Cardiac fibroblast (primary cell): ENCODE measurements at regions not wholly inside any gene's neighbourhood (a gene's known extent, or its start where the extent isn't known, plus 50 kb on each side); places are given as distances from the start of the nearest gene placed in this dataset.

Experiments
- DNase-seq, 2 donors: peaks; one replicate each; pipeline versions ENCODE4 v3.0.0 to v3.0.0-alpha.2; 2010; ENCODE audit warnings: low read depth in 2 of 2
- H3K4me3 ChIP-seq, 2 donors: replicated peaks in 1 of 2; 1 replicate in 1 of 2; 2 replicates in 1 of 2; pipeline ENCODE4 v1.5.1; 2011; ENCODE audit warnings: low read depth in 2 of 2, low read length in 2 of 2, mild to moderate bottlenecking in 2 of 2, moderate library complexity in 1 of 2
- TF ChIP-seq, protein P1 (sequence below): IDR thresholded peaks from one replicate; pipeline ENCODE4 v1.5.1; 2011; ENCODE audit warnings: low read depth, mild to moderate bottlenecking, low read length, inconsistent platforms

DNA sequence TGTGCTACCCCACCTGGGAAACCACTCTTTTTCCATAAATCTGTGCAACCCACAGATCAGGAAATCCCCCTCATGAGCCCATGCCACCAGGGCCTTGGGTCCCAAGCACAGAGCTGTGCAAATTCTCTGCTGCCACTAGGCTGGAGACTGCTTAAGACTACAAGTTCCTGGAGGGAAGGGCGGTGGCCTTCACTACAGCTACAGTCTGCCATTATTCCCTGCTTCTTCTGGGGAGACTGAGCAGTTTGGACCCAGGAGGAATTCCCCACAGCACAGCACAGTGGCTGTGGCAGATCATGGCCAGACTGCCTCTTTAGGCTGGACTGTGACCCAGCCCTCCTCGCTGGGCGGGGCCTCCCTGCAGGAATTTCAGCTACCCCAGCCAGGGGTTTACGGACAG, 89.7 kb upstream of the GRB10 start:
- TF ChIP-seq, protein P1, sequence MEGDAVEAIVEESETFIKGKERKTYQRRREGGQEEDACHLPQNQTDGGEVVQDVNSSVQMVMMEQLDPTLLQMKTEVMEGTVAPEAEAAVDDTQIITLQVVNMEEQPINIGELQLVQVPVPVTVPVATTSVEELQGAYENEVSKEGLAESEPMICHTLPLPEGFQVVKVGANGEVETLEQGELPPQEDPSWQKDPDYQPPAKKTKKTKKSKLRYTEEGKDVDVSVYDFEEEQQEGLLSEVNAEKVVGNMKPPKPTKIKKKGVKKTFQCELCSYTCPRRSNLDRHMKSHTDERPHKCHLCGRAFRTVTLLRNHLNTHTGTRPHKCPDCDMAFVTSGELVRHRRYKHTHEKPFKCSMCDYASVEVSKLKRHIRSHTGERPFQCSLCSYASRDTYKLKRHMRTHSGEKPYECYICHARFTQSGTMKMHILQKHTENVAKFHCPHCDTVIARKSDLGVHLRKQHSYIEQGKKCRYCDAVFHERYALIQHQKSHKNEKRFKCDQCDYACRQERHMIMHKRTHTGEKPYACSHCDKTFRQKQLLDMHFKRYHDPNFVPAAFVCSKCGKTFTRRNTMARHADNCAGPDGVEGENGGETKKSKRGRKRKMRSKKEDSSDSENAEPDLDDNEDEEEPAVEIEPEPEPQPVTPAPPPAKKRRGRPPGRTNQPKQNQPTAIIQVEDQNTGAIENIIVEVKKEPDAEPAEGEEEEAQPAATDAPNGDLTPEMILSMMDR, result no peak
- DNase-seq, result no peak
- no peak overlapping the region for H3K4me3 ChIP-seq

DNA sequence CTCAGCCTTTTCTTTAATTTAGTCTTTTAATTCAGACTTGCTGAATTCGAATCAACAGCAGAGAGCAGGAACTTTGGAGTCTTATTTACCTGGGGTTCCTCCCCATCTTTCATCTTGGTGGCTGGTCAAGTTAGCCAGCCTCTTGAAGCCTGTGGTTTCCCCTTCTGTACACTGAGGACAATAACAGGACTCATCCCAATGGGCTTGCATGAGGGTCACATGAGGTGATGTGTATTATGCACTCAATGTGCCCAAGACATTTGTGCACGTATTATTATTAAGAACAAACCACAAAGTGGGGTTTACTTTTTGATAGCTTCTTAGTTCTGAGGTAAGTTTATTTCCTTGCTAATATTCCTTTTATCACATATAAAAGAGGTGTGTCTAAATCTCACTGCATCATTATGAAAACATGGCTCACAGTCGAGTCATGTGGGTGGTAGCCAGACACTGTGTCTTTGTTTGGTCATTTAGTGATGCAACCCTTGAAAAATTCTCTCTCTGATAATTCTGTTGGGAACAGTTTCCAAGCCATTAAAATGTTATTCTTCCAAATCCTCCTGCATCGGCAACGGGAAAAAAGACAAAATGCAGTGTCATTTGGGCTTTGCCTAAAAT, 86.5 kb upstream of the GRB10 start:
- TF ChIP-seq, protein P1, result no peak
- peak; percentile 83 to 91 for DNase-seq
- no peak overlapping the region for H3K4me3 ChIP-seq

DNA sequence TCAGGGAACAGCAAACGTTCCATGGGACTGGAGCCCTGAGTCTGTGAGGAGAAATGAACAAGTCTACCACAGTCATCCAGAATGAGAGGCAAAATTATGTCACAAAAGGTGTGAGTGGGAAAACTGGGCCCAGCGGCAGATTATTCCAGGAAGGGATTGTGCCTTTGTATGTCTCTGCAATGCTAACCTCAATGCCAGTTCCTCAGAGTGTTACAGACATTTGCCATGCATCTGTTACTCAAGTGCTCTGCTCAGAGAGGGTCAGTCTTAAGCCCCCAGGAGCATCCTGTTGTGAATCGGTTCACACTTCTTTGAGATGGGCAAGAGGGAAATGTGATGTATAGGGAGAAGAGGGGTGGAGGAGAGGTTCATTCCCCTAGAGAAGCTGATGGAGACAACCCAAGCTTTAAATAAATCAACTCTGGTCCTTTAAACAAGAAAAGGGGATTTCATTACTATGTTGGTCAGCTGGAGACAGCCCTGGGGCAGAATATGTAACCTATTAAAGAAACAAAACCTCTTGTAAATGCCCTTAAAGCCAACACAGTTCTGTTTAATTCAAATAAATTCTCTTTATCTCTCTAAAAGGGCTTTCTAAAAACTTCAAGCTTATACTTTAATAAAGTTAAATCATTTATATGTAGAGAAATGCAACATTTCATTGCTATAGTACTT, 85.9 kb upstream of the GRB10 start:
- DNase-seq, result peak in 1 of 2 donors; percentile 12
- no peak overlapping the region for H3K4me3 ChIP-seq
- TF ChIP-seq, protein P1, result no peak

DNA sequence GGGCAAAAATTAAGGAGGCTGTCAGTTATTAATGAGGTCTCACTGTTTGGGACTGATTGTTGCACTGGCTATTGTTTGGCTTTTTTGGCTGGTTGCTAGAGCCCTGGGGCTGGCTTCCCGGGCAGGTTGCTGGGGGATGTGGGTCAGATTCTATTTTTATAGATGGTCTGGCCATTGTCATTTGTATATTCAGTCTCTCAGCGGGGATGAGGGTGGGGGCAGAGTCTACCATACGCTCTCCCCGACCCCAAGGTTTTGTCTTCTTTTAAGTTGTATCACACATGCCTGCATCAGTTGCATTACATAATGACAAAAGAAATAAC, 84.3 kb upstream of the GRB10 start:
- DNase-seq, result no peak
- TF ChIP-seq, protein P1, result no peak

DNA sequence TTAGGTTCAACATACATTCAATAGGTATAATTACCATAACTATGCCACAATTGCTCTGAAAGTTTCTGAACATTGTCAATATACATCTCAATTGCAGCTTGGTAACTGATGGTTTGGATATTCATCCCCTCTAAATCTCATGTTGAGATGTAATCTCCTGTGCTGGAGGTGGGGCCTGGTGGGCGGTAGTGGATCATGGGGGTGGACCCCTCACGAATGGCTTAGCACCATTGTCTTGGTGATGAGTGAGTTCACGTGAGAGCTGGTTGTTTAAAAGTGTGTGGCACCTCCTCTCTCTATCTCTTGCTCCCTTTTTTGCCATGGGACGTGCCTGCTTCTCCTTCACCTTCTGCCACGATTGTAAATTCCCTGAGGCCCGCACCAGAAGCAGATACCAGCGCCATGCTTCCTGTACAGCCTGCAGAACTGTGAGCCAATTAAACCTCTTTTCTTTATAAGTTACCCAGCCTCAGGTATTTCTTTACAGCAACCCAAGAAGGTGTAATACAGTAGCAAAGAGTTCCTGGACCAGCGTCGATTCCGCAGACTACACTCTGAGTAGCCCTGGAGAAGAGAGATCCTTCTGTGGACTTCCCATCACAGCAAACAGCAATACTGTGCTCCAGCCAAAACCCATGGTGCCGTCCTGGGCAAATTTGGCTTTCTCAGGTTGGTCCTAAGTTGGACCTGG, 83.8 kb upstream of the GRB10 start:
- TF ChIP-seq, protein P1, result no peak
- no peak for DNase-seq
- H3K4me3 ChIP-seq, result no peak overlapping the region

More for the DNA sequence above, 84.3 kb upstream of the GRB10 start:
- no peak overlapping the region for H3K4me3 ChIP-seq

DNA sequence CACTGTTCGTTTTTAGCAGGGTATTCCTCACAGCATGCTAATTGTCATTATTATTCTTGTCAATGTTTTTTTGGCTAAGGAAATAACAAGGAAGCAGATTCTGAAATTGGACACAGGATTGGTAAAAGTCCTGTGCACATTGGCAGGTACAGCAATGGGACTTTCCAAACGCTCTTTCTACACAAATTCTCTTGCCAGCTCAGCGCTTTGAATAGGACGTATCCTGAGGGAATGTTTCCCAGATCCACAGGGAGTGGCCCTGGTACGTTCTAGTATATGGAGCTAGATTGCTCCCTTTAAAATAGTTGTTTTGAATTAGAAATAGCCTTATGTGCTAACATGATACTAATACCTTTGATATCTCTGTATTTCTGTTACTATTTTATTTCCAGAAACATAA, 82.8 kb upstream of the GRB10 start:
- TF ChIP-seq, protein P1, result no peak
- no peak overlapping the region for H3K4me3 ChIP-seq

More for the DNA sequence above, 82.8 kb upstream of the GRB10 start:
- DNase-seq, result no peak
